ENCODE measurements at regions not wholly inside any gene's neighbourhood (a gene's known extent, or its start where the extent isn't known, plus 50 kb on each side); places are given as distances from the start of the nearest gene placed in this dataset.

GRCh38 chr11:119941171-119941570 lies 196.7 kb downstream of the TRIM29 start:
- no peak for TF ChIP-seq CTCF (IDR thresholded peaks at IDR 0.05)
- no peak for TF ChIP-seq POLR2AphosphoS5 (IDR thresholded peaks at IDR 0.05; ENCODE audit: insufficient read depth in 1 of 2, low read depth in 1 of 2)
- no peak for TF ChIP-seq POLR2A (IDR thresholded peaks at IDR 0.05)
